ENCODE measurements at regions not wholly inside any gene's neighbourhood (a gene's known extent, or its start where the extent isn't known, plus 50 kb on each side); places are given as distances from the start of the nearest gene placed in this dataset.
A peak's percentile ranks its signal among the peaks of the same experiment; 100 is the strongest.
"Not testable (repeated sequence)": the region's sequence is repeated elsewhere in the genome, so short reads cannot be mapped to it uniquely, and the experiment has no call there.

DNA sequence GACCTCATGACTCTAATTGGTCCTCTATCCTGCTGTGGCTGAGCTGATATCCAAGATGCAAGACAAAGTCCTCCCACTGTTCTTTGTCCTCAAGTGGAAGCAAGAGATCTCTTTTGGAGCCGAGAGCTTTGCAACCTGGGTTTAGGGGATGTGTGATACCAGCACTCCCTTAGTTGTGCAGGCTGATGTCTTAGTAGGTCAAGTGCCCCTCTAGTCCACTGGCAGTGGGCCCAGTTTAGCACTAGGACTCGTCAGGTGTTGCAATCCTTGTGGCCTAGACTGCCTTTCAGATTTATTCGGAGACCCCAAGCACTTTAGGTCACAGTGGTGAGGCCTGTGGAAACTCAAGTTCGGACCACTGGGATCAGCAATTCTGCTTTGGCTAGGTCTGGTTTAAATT lies 64.0 kb downstream of the GPRASP3 start:
- DNase-seq: no peak
- no peak for ATAC-seq (ENCODE audit: poor library complexity)

GRCh38 chrX:102787283-102787682 lies 66.7 kb downstream of the GPRASP3 start:
- ATAC-seq (ENCODE audit: poor library complexity): no peak
- DNase-seq: no peak
- intact Hi-C loops (cut with DNase I): no loop called here

More for the DNA sequence above, 64.0 kb downstream of the GPRASP3 start:
- intact Hi-C loops (cut with DNase I): no loop called here

GRCh38 chrX:102808336-102808735 lies 87.8 kb downstream of the GPRASP3 start:
- ATAC-seq (ENCODE audit: poor library complexity) (no peak), DNase-seq (no peak)
- intact Hi-C loops (cut with DNase I): no loop called here

DNA sequence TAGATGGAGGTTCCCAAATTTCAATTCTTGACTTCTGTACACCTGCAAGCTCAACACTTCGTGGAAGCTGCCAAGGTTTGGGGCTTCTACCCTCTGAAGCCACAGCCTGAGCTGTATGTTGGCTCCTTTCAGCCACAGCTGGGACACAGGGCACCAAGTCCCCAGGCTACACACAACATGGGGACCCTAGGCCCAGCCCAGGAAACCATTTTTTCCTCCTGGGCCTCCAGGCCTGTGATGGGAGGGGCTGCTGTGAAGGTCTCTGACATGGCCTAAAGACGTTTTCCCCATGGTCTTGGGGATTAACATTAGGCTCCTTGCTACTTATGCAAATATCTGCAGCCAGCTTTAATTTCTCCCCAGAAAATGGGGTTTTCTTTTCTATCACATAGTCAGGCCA lies 97.7 kb downstream of the GPRASP3 start:
- DNase-seq; ATAC-seq (ENCODE audit: poor library complexity); intact Hi-C loops (cut with DNase I): not testable (repeated sequence)

GRCh38 chrX:102832661-102833060 lies 104.4 kb upstream of the RAB40AL start:
- ATAC-seq (ENCODE audit: poor library complexity) (no peak), DNase-seq (no peak)
- intact Hi-C loops (cut with DNase I): no loop called here

- DNase-seq: no peak
- ATAC-seq (ENCODE audit: poor library complexity): no peak
- intact Hi-C loops (cut with DNase I): no loop called here
Observed at GRCh38 chrX:102833136-102833535, 103.9 kb upstream of the RAB40AL start.

- ATAC-seq (ENCODE audit: poor library complexity) (no peak), DNase-seq (no peak)
- intact Hi-C loops (cut with DNase I): no loop called here
Observed at GRCh38 chrX:102835504-102836146, 101.4 kb upstream of the RAB40AL start.

- no peak for ATAC-seq (ENCODE audit: poor library complexity)
- no peak for DNase-seq
- intact Hi-C loops (cut with DNase I): no loop called here
Observed at GRCh38 chrX:102837847-102838246, 99.2 kb upstream of the RAB40AL start.

GRCh38 chrX:102840871-102841705 lies 96.0 kb upstream of the RAB40AL start:
- no peak for ATAC-seq (ENCODE audit: poor library complexity)
- DNase-seq: no peak
- intact Hi-C loops (cut with DNase I): no loop called here

GRCh38 chrX:102841706-102842003 lies 95.4 kb upstream of the RAB40AL start:
- intact Hi-C loops (cut with DNase I): no loop called here
- no peak for DNase-seq
- no peak for ATAC-seq (ENCODE audit: poor library complexity)

DNA sequence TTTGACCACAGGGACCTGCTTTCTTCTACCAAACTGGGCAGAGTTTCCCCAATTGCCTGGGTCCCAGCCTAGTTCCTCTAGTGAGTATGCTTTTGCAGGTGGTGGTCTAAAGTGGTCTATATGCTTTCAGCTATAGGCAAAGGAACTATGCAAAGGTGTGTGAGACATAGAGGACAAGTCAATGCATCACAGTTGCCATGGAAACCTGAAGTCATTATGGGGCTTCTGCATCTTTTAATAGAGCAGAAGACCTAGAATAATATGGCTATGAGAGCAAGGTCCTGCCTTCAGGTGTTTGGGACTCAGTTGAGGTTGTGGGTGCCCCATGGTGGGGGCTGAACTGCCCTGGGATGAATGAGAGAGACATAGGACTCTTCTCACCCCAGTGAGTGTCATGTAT lies 92.1 kb upstream of the RAB40AL start:
- intact Hi-C loops (cut with DNase I): no loop called here

GRCh38 chrX:102846544-102847236 lies 90.4 kb upstream of the RAB40AL start:
- intact Hi-C loops (cut with DNase I): no loop called here
- DNase-seq: no peak
- ATAC-seq (ENCODE audit: poor library complexity): no peak

More for the DNA sequence above, 92.1 kb upstream of the RAB40AL start:
- no peak for DNase-seq
- ATAC-seq (ENCODE audit: poor library complexity): no peak

GRCh38 chrX:102847362-102847761 lies 89.7 kb upstream of the RAB40AL start:
- intact Hi-C loops (cut with DNase I): no loop called here
- no peak for ATAC-seq (ENCODE audit: poor library complexity)
- no peak for DNase-seq

GRCh38 chrX:102849396-102849795 lies 87.7 kb upstream of the RAB40AL start:
- DNase-seq (no peak), ATAC-seq (ENCODE audit: poor library complexity) (no peak)
- intact Hi-C loops (cut with DNase I): no loop called here

GRCh38 chrX:102858826-102859549 lies 78.1 kb upstream of the RAB40AL start:
- intact Hi-C loops (cut with DNase I); ATAC-seq (ENCODE audit: poor library complexity); DNase-seq: not testable (repeated sequence)

GRCh38 chrX:102859550-102859871 lies 77.6 kb upstream of the RAB40AL start:
- intact Hi-C loops (cut with DNase I): no loop called here
- DNase-seq (no peak), ATAC-seq (ENCODE audit: poor library complexity) (no peak)

DNA sequence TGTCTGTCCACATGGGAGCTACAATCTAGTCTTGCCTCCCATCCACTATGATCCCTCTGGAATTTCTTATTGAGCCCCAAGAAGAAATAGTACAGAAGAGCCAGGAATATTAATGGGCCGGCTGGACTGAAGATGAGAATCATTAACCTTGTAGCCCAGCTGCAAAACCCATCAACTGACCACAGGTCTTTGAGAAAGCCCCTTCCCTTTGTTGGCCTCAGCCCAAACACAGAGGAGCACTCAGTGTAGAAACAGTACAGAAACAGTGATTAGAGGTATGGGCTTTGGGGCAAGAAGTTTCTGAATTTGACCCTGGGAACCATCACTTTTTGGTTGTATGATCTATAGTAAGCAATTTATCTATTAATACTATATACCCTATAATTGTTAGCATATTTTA lies 76.8 kb upstream of the RAB40AL start:
- no peak for DNase-seq
- no peak for ATAC-seq (ENCODE audit: poor library complexity)
- intact Hi-C loops (cut with DNase I): no loop called here

GRCh38 chrX:102863735-102864134 lies 73.3 kb upstream of the RAB40AL start:
- ATAC-seq (ENCODE audit: poor library complexity): peak; percentile 86
- peak; percentile 90 for DNase-seq
- intact Hi-C loops (cut with DNase I): no loop called here

DNA sequence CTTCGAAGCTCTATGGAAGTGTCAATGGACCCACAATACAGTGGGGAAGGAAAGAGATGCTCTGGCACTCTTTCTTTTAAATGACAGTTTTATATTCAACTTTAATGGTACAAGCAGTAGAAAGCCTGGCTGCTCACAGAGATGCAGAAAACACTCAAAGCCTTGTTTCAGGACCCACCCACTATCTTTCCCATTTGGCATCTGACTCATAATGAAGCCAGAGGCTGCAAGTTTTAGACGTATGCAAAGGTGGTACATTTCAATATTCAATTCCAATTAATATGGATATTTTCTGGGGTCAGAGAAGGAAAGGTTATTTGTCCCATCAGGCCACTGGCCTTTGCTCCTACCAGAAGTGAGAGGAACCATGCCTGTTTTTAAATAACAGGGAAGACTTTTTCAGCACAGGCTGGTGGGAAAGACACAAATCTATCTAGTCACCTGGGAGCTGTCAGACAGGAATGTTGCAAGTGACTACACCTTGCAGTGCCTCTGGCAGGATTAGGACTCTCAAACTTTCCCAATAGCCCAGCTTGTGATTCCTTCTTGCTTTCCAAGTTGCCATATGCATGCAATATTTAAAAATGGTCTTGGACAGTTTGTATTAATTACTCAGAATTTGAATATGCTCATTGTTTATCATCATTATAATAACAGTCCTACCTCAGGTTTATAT lies 70.0 kb upstream of the RAB40AL start:
- DNase-seq (no peak), ATAC-seq (ENCODE audit: poor library complexity) (no peak)
- intact Hi-C loops (cut with DNase I): no loop called here
